K562 (cell line): ENCODE measurements at regions not wholly inside any gene's neighbourhood (a gene's known extent, or its start where the extent isn't known, plus 50 kb on each side); places are given as distances from the start of the nearest gene placed in this dataset.

ENCODE experiments used
- RAD51 ChIP-seq: fragments of 450-650 bp; IDR thresholded peaks from 2 replicates; pipeline ENCODE4 v1.7.1; 2016; ENCODE audit warnings: low read depth, mild to moderate bottlenecking, borderline replicate concordance
- ZKSCAN8 ChIP-seq: fragments of 200-800 bp; sonication (Bioruptor generic); IDR thresholded peaks from 2 replicates; pipeline ENCODE4 v1.6.1; 2016; ENCODE audit warnings: missing genetic modification characterization, missing compliant biosample characterization
- ZNF274 ChIP-seq: IDR thresholded peaks from 2 replicates; pipeline ENCODE4 v1.6.1; 2011; ENCODE audit warnings: low read depth, mild to moderate bottlenecking, low read length, moderate library complexity, borderline replicate concordance
- TF ChIP-seq, protein P1 (sequence below): sonication (generic); formaldehyde crosslinking; IDR thresholded peaks from 2 replicates; pipeline ENCODE4 v1.8.1; 2023; ENCODE audit warnings: mild to moderate bottlenecking, missing genetic modification reagents

GRCh38 chr10:121235692-121236091 lies 362.6 kb downstream of the FGFR2 start:
- no peak for TF ChIP-seq ZKSCAN8 (CRISPR knock-in tag)
- TF ChIP-seq, protein P1, sequence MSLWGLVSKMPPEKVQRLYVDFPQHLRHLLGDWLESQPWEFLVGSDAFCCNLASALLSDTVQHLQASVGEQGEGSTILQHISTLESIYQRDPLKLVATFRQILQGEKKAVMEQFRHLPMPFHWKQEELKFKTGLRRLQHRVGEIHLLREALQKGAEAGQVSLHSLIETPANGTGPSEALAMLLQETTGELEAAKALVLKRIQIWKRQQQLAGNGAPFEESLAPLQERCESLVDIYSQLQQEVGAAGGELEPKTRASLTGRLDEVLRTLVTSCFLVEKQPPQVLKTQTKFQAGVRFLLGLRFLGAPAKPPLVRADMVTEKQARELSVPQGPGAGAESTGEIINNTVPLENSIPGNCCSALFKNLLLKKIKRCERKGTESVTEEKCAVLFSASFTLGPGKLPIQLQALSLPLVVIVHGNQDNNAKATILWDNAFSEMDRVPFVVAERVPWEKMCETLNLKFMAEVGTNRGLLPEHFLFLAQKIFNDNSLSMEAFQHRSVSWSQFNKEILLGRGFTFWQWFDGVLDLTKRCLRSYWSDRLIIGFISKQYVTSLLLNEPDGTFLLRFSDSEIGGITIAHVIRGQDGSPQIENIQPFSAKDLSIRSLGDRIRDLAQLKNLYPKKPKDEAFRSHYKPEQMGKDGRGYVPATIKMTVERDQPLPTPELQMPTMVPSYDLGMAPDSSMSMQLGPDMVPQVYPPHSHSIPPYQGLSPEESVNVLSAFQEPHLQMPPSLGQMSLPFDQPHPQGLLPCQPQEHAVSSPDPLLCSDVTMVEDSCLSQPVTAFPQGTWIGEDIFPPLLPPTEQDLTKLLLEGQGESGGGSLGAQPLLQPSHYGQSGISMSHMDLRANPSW, result no peak
- no peak for TF ChIP-seq ZNF274
- TF ChIP-seq RAD51, result no peak
